GM23248 (cell line): ENCODE measurements at regions not wholly inside any gene's neighbourhood (a gene's known extent, or its start where the extent isn't known, plus 50 kb on each side); places are given as distances from the start of the nearest gene placed in this dataset.

Experiments
- EZH2 ChIP-seq: fragments of 200-600 bp; sonication (generic); IDR thresholded peaks from 2 replicates; pipeline ENCODE4 v1.6.1; 2018; ENCODE audit warnings: antibody characterized with exemption, mild to moderate bottlenecking; ENCODE audit not compliant: insufficient read depth, poor library complexity, severe bottlenecking
- EZH2phosphoT487 ChIP-seq: fragments of 200-600 bp; sonication (generic); IDR thresholded peaks from 2 replicates; pipeline ENCODE4 v1.6.1; 2018; ENCODE audit warnings: antibody characterized with exemption, moderate library complexity, mild to moderate bottlenecking, low read depth; ENCODE audit not compliant: insufficient read depth

DNA sequence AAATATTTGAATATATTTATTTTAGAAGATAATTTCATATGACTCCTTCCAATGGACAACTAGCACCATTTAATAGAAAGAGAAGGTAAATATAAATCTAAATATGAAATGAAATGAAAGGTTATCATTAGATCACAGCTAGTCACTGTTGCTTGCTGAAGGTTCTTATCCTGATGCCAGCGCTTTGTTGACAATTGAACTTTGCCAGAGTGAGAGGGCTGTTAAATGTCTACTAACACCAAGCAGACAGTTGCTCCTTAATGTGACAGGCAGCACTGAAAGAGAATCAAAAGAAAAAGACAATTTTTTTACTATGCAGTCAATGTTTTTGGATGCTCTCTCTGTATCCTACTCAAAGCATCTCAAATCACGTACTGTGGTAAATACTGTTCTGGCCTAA lies 152.6 kb upstream of the SEMA6A start:
- no peak for TF ChIP-seq EZH2phosphoT487
- no peak for TF ChIP-seq EZH2
